GM19467 (cell line): ENCODE measurements at regions not wholly inside any gene's neighbourhood (a gene's known extent, or its start where the extent isn't known, plus 50 kb on each side); places are given as distances from the start of the nearest gene placed in this dataset.
"Not testable (repeated sequence)": the region's sequence is repeated elsewhere in the genome, so short reads cannot be mapped to it uniquely, and the experiment has no call there.

Source experiments
- ATAC-seq: cut with Tn5 transposase; IDR thresholded peaks from one replicate; pipeline ENCODE4 v1.9.1; 2021; ENCODE audit warnings: mild to moderate bottlenecking, moderate library complexity; ENCODE audit not compliant: unreplicated experiment

DNA sequence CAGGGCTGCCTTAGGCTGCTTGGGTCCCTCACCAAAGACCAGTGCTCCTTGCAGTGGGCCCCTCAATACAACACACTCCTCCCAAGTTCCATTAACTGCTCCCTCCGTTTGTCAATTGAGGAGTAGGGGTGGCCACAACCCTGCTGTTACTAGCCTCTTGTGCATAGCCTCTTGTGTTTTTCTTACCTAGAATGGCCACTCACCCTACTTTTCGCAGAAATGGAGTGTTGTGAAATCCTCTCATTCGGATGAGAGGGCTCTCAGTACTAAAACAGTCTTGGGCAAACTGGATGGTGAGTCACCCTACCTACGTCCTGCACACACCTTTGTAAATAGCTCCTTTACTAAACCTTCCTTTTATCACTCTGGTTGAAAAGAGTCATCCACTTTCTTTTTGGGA lies 253.9 kb downstream of the OSR1 start:
- ATAC-seq: no peak

- no peak for ATAC-seq
Observed at GRCh38 chr2:19102696-19103423, 255.6 kb downstream of the OSR1 start.

GRCh38 chr2:19101968-19102367 lies 256.5 kb downstream of the OSR1 start:
- no peak for ATAC-seq

DNA sequence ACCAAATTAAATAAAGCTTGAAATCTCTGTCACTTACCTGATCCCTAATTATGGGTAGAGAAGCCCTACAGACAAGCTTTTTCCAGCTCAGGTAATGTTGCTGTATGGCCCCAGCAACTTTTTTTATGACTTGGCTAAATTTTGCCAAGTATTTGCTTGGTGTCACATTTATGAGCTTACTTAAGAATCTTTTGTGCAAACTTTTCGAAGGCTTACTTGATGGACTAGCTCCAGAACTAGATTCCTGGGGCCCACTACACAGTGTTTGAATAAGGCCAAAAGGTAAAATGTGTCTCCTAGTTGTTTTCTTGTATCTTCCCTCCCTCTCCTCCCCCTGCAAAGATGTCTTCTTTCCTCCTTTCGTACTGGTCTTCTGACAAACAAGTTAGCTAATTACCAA lies 257.9 kb downstream of the OSR1 start:
- no peak for ATAC-seq

GRCh38 chr2:19099181-19099580 lies 259.2 kb downstream of the OSR1 start:
- ATAC-seq: no peak

- ATAC-seq: no peak
Observed at GRCh38 chr2:19098467-19099160, 259.8 kb downstream of the OSR1 start.

GRCh38 chr2:19089476-19089875 lies 268.9 kb downstream of the OSR1 start:
- ATAC-seq: not testable (repeated sequence)

DNA sequence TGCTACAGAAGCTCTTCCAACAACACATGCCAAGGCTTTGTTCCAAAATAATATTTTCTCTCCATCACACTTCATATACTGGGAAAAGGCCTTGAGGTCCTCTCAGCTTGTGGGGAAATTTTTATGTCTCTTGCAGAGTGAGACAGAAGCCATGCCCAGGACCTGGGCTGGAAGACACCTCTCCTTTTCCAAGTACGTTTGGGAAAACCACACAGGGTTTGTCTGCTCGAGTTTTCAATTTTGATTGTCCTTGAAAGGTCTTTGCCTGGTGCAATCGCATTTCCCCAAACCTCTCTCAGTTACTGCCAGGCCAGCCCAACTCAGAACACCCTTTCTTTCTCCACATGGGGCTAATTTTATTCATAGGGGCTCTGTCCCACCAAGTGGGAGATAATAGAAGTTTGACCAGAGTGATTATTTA lies 272.2 kb downstream of the OSR1 start:
- ATAC-seq: no peak

DNA sequence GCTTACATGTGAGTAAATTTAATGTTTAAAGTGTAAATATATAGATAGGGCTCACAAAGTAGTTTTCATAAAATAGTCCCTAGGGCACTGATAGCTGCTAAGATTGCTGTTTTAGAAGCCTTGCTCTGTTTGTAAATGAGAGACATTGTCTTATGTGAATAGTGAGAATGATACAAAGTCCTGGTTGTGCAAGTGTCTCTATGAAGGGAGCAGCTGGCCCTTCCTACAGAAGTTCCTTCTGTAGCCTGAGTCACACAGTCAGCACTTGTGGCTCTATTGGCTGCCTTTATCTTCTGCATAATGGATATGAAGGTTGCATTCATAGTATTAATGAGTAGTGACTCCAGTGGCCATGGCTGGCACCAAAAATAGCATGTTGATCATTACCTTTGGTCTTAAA lies 279.7 kb downstream of the OSR1 start:
- ATAC-seq: no peak

DNA sequence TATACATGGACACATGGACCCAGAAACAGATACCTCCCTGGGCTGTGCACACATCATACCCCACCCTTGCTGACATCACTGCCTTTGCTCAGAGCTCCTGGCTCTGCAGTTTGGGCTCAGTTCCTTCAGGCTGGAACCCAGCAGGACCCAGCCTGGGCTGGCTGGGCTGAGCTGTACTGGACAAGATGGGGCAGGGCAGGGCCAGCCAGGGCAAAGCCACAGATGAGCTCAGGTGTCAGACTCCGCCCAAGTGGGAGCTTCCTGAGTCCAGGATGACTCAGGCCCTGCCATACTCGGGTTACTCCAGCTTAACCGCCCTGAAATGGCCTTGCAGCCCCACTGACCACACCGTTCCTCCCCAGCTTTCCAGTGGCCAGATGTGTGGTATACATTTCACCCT lies 284.9 kb downstream of the OSR1 start:
- ATAC-seq: no peak

- ATAC-seq: no peak
Observed at GRCh38 chr2:19072161-19072560, 286.3 kb downstream of the OSR1 start.

- no peak for ATAC-seq
Observed at GRCh38 chr2:19070886-19071285, 287.5 kb downstream of the OSR1 start.

GRCh38 chr2:19068206-19068605 lies 290.2 kb downstream of the OSR1 start:
- ATAC-seq: no peak

DNA sequence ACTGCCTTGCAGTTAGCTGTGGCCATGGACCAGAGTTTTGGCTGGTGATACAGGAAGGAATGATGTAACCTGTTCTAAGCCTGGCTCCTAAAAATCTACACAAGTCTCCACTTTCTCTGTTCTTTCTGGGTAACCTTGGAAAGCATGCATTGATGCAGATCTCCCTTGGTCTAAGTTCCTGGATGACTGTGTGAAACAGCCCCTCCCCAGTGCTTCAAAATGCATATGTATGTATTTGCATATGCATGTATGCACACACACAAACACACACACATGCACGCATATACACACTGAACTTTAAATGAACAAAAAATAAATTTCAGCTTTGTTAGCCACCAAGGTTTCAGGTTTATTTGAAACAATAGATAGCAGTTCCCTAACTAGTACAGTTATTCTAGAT lies 296.1 kb downstream of the OSR1 start:
- ATAC-seq: no peak

DNA sequence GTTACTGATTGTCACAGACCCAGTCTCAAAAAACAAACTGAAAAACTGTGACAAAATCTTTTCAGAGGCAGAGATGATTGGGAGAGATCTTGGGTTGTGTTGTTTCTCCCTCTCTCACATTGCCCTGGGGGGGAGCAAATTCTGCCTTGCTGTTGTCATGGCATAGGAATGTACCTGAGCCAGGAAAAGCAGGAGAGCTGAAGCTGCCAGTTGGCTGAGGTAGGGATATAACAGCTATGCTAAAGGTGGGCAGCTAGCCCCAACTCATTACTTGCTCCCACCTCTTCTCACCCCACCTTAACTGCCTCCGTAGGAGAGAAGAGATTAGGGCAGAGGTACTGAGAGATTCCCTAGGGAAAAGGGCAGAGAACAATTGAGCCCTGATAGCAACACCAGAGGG lies 299.3 kb downstream of the OSR1 start:
- no peak for ATAC-seq

DNA sequence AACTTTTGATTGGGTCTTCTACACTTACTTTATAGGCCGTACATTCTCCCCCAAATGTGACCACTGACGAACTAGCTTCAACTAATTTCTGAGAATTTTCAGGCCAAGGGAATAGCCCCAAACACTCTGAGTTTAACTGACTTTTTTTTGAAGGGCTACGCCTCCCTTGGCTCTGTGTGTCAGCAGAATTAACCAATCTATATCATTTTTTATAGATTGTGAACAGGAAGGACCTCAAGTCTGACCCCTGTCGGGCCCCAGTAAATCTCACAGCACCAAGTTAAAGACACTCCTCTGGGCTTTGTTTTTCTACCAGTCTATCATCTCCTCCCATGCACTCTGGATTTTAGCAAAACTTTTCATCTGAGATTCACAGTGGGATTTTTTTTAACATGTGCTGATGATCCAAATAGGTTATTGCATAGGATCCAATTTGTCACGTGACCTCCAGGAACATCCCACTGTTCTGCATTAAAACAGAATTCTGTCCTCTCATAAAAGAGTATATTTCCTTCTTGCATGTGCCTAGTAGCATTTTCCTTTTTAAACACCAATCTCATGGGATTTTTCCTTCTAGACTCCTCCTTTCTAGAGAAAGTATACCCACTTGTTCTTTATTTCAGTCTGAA lies 307.1 kb downstream of the OSR1 start:
- no peak for ATAC-seq

DNA sequence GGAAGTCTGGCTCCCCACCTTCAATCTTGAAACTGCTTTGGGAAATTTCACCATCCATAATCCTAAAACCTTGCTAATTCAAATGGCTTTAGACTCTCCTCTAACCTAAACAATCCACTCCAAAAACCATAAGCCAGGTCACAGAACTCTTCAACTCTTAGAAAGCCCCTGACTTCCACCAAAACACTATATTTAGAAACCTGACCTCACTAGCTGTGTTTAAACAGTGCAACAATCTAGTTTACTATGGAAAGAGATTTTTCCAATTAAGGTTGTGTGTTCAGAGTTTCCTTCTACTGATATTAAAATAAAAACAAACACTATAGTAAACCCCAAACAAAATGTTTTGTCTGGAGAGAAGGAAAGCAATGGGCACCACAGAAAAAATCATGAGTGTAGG lies 308.1 kb downstream of the OSR1 start:
- no peak for ATAC-seq

DNA sequence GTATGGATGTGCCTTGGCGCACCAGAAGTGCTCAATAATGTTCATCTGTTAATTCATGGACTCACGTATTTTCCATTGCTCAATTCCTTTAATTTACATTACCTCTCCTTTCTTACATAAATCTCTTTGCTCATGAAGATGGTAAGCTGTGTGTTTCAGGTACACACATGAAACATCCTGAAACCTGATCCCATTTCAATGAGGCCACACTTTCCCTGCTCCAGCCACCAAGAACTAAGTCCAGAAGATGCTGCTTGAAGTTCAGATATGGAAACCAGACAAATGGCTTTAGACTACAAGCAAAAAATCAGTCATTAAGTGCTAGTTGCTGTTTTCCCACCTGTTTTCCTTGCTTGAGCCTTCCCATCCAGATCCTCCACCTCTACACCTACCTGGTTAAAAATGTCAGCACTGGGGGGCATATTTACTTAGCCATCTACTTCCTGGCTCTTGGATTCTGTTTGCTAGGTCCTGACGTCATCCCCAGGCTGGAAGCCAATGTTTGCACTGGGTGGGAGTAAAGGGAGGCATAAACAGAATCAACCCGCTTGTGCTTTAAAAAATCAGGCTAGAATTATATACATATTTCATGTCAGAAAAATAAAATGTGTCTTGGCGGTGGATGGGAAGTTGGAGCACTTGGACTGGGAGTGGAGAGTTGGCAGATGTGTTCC lies 309.7 kb downstream of the OSR1 start:
- ATAC-seq: no peak

DNA sequence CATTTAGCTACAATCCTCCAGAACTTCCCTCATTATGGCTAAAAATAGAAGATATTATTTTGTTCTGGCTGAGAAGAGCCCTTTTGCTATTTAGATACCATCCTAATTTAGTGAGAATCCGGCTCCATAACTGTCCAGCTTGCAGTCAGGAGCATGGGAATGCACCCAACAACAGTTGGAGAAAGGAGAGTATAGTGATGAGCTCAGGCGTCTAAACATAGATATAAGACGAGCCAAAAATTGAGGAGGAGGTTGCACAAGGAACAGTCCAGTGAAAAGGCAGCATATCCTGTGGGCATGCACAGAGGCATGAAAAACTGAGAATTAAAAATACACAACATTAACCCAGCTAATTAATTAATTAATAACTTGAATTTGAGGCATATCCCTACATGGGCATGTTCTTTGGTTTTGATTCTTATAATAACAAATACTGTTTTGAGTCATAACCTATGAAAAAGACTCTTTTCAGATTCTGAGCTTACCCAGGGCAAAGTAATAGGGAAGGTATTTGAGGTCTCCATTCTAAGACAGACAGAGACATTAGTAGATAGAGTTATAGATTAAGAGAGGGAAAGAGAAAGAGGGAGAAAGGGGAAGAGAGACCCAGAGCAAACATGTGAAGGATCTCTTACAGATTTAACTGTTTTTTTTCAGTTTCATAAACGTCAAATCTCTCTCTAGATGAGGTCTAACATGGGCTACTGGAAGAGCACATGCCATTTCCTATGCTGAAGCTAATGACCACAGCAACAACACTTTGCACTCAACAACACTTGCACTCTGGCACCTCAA lies 311.2 kb downstream of the OSR1 start:
- ATAC-seq: peak; percentile 93

DNA sequence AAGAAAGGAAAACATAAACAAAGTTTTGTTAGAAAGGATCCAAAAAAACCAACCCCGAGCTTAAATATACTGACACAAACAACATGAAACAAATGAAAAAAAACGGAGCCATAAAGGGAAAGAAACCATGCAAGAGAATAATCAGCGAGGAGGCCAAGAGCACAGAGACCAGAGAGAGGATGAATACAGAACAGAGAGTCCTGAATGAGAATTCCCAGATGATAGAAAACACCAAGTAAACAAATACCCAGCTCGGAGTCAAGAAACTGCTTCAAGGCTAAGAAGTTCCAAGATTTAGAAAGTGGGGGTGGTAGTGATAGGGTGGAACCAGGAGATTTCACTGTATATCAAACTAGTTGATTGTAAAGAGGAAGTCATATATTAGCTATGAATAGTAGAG lies 313.3 kb downstream of the OSR1 start:
- no peak for ATAC-seq

- no peak for ATAC-seq
Observed at GRCh38 chr2:19043893-19044292, 314.5 kb downstream of the OSR1 start.
